K562 (cell line): ENCODE measurements at regions not wholly inside any gene's neighbourhood (a gene's known extent, or its start where the extent isn't known, plus 50 kb on each side); places are given as distances from the start of the nearest gene placed in this dataset.

Experiments
- ATAC-seq: fragments of 200-7000 bp; cut with Tn5 transposase; 3 replicates; pipeline ENCODE4 v1.9.1; 2020; ENCODE audit warnings: moderate library complexity
- BruUV-seq: library from RNA; stranded (reverse); fragments of 400-500 nt; replicated peaks from 2 replicates; lab custom pipeline; 2021; lab: Mats Ljungman, UMichigan
- CTCF ChIA-PET: fragments of 300-600 bp; formaldehyde crosslinking; extraction: SDS; loops from one replicate; lab custom pipeline; 2021; ENCODE audit warnings: low intra/inter-chr PET ratio; lab: Yijun Ruan, JAX
- POLR2A ChIA-PET: fragments of 300-600, 350-650 bp; sonication (Branson Sonifier 250); formaldehyde crosslinking; extraction: SDS; loops from one replicate; lab custom pipeline; 2021; ENCODE audit warnings: antibody characterized with exemption, inconsistent platforms; lab: Yijun Ruan, JAX
- DNase-seq, 4 experiments: peaks; one replicate each; pipeline versions ENCODE4 v3.0.0 to v3.0.0-alpha.2; 2011 to 2018; ENCODE audit warnings: low spot score in 3 of 4, mixed read lengths in 3 of 4; ENCODE audit errors: extremely low read depth in 1 of 4
- FAIRE-seq: peaks from 2 replicates; lab custom pipeline; 2011; peaks lifted over from hg19 to GRCh38; lab: Jason Lieb, UNC
- H2AFZ ChIP-seq: 2 replicates; pipeline ENCODE4 v1.6.0; 2011; ENCODE audit warnings: low read depth, low read length, control low read depth, inconsistent platforms
- H3K27ac ChIP-seq: fragments of 200-600 bp; 3 replicates; pipeline ENCODE4 v1.8.0; 2011; ENCODE audit warnings: low read depth, mild to moderate bottlenecking, control low read depth, inconsistent platforms, low read length, moderate library complexity, mixed read lengths; ENCODE audit errors: extremely low read depth
- H3K27me3 ChIP-seq, 2 experiments: fragments of 300-600 bp in 1 of 2; 2 replicates in 1 of 2; 3 replicates in 1 of 2; pipeline versions ENCODE4 v1.6.0 to v1.8.0; 2011; ENCODE audit warnings: inconsistent platforms in 2 of 2, low read length in 2 of 2, mild to moderate bottlenecking in 1 of 2, mixed read lengths in 1 of 2, moderate library complexity in 1 of 2; ENCODE audit not compliant: control insufficient read depth in 2 of 2, insufficient read depth in 2 of 2
- H3K36me3 ChIP-seq: fragments of 300-600 bp; 3 replicates; pipeline ENCODE4 v1.8.0; 2011; ENCODE audit warnings: mild to moderate bottlenecking, low read length, inconsistent platforms; ENCODE audit not compliant: control insufficient read depth, insufficient read depth
- H3K4me1 ChIP-seq, 2 experiments: fragments of 200-600 bp in 1 of 2; replicated peaks in 1 of 2; 2 replicates in 1 of 2; 3 replicates in 1 of 2; pipeline versions ENCODE4 v1.5.1 to v1.8.0; 2011; ENCODE audit warnings: inconsistent platforms in 2 of 2, low read length in 2 of 2, mild to moderate bottlenecking in 1 of 2, mixed read lengths in 1 of 2, moderate library complexity in 1 of 2; ENCODE audit not compliant: control insufficient read depth in 2 of 2, insufficient read depth in 2 of 2
- H3K4me2 ChIP-seq: 2 replicates; pipeline ENCODE4 v1.6.1; 2011; ENCODE audit warnings: low read length, control low read depth, inconsistent platforms, mixed read lengths; ENCODE audit not compliant: insufficient read depth
- H3K4me3 ChIP-seq: fragments of 200-600 bp; sonication (generic), shearing (Covaris generic); 2 replicates; pipeline ENCODE4 v1.5.1; 2016; ENCODE audit warnings: control low read depth, inconsistent platforms
- H3K79me2 ChIP-seq: fragments of 200-600 bp; 3 replicates; pipeline ENCODE4 v1.8.0; 2011; ENCODE audit warnings: low read length, inconsistent platforms; ENCODE audit not compliant: control insufficient read depth, insufficient read depth
- H3K9ac ChIP-seq, 2 experiments: 2 replicates each; pipeline versions ENCODE4 v1.6.0 to v1.6.1; 2011; ENCODE audit warnings: low read depth in 2 of 2, low read length in 2 of 2, control low read depth in 1 of 2, inconsistent platforms in 1 of 2, mild to moderate bottlenecking in 1 of 2, mixed read lengths in 1 of 2; ENCODE audit not compliant: insufficient read depth in 1 of 2
- H3K9me1 ChIP-seq: one replicate; pipeline ENCODE4 v1.6.0; 2011; ENCODE audit warnings: inconsistent platforms, mild to moderate bottlenecking, low read length, moderate library complexity; ENCODE audit not compliant: control insufficient read depth, insufficient read depth
- H3K9me3 ChIP-seq: replicated peaks from 2 replicates; pipeline ENCODE4 v1.5.1; 2011; ENCODE audit warnings: low read depth, low read length, inconsistent platforms; ENCODE audit not compliant: control insufficient read depth, insufficient read depth
- H4K20me1 ChIP-seq: replicated peaks from 2 replicates; pipeline ENCODE4 v1.6.1; 2011; ENCODE audit warnings: low read length, inconsistent platforms, mixed read lengths; ENCODE audit not compliant: control insufficient read depth, insufficient read depth
- E2F3 ChIP-seq: fragments of 250-450 bp; sonication (Bioruptor Pico); IDR thresholded peaks from 2 replicates; pipeline ENCODE4 v1.4.0; 2020; ENCODE audit warnings: mild to moderate bottlenecking
- ETV5 ChIP-seq: sonication (generic); formaldehyde crosslinking; IDR thresholded peaks from 2 replicates; pipeline ENCODE4 v1.4.0; 2020; ENCODE audit warnings: low read depth, mild to moderate bottlenecking, missing genetic modification reagents
- FIP1L1 ChIP-seq: fragments of 200-400 bp; formaldehyde crosslinking; IDR thresholded peaks from 2 replicates; pipeline ENCODE4 v1.6.1; 2018; ENCODE audit warnings: mild to moderate bottlenecking, low read depth, low read length; ENCODE audit not compliant: poor library complexity, severe bottlenecking
- HSF4 ChIP-seq: fragments of 250-450 bp; sonication (Bioruptor Pico); IDR thresholded peaks from 2 replicates; pipeline ENCODE4 v2.1.2; 2022; ENCODE audit warnings: mild to moderate bottlenecking, moderate library complexity, borderline replicate concordance
- PCBP1 ChIP-seq: fragments of 200-400 bp; formaldehyde crosslinking; IDR thresholded peaks from 2 replicates; pipeline ENCODE4 v1.6.1; 2018; ENCODE audit warnings: mild to moderate bottlenecking, low read depth, low read length; ENCODE audit not compliant: poor library complexity, severe bottlenecking
- RCOR1 ChIP-seq, 2 experiments: IDR thresholded peaks; 2 replicates each; pipeline ENCODE4 v1.6.1; 2012; ENCODE audit warnings: low read depth in 2 of 2, low read length in 2 of 2, borderline replicate concordance in 1 of 2, improper control_type of control experiment in 1 of 2
- SMAD4 ChIP-seq: fragments of 250-450 bp; sonication (Bioruptor Pico); conservative IDR thresholded peaks from 2 replicates; pipeline ENCODE4 v1.8.0; 2021; ENCODE audit warnings: inconsistent platforms, mild to moderate bottlenecking, moderate library complexity
- SPI1 ChIP-seq: IDR thresholded peaks from 2 replicates; pipeline ENCODE4 v1.6.1; 2011; ENCODE audit warnings: low read depth, low read length, control low read depth, borderline replicate concordance
- STAT5B ChIP-seq: fragments of 250-450 bp; sonication (Bioruptor Pico); IDR thresholded peaks from 2 replicates; pipeline ENCODE4 v1.8.0; 2021; ENCODE audit warnings: mild to moderate bottlenecking, inconsistent platforms
- TBP ChIP-seq: optimal IDR thresholded peaks from 2 replicates; pipeline ENCODE3; 2011; ENCODE audit warnings: low read depth, low read length, improper control_type of control experiment
- THRA ChIP-seq: fragments of 450-650 bp; IDR thresholded peaks from 2 replicates; pipeline ENCODE4 v1.6.1; 2017; ENCODE audit warnings: mild to moderate bottlenecking, moderate library complexity
- ZBED1 ChIP-seq: IDR thresholded peaks from 2 replicates; pipeline ENCODE4 v1.6.1; 2014
- ZMIZ1 ChIP-seq, 2 experiments: fragments of 150-350 bp in 1 of 2; IDR thresholded peaks; 2 replicates each; pipeline ENCODE4 v1.6.1; 2012 to 2016; ENCODE audit warnings: low read depth in 2 of 2, low read length in 2 of 2, mild to moderate bottlenecking in 1 of 2, moderate library complexity in 1 of 2
- ZNF133 ChIP-seq: fragments of 250-450 bp; sonication (Bioruptor Pico); IDR thresholded peaks from 2 replicates; pipeline ENCODE4 v1.4.0; 2020; ENCODE audit warnings: mild to moderate bottlenecking
- WGBS: fragments of 100-300 bp; shearing (Covaris generic); methylation state at CpG from one replicate; pipeline ENCODE4 v1.1.6; 2016; ENCODE audit warnings: low coverage, mixed read lengths; ENCODE audit not compliant: insufficient coverage; ENCODE audit errors: missing lambda C conversion rate; 5-methylcytosine and 5-hydroxymethylcytosine counted together
- in situ Hi-C: fragments of 300-500 bp; cut with MboI; formaldehyde crosslinking; loops from 4 replicates; pipeline ENCODE4 v1.15.0; 2018; ENCODE audit warnings: inconsistent platforms, mixed read lengths
- intact Hi-C: fragments of 100-400 bp; cut with micrococcal nuclease; formaldehyde crosslinking; loops from 2 replicates; pipeline ENCODE4 v1.14.2; 2022

GRCh38 chr1:81325397-81325796 lies 475.3 kb upstream of the ADGRL2 start:
- 0% methylated on average over 3 of the region's 3 CpGs for WGBS
- H3K4me1 ChIP-seq = no peaks in the 10 kb centered on the region
- ChIA-PET CTCF (no interaction called here), POLR2A (no interaction called here)
- intact Hi-C loops = no loop called here
- no peak for ATAC-seq
- H3K9ac ChIP-seq = no peak overlapping the region
- no TSS peak for BruUV-seq
- no peak overlapping the region for H3K27ac ChIP-seq
- no peaks in the 10 kb centered on the region for H3K36me3 ChIP-seq
- TF ChIP-seq ZMIZ1 (IDR thresholded peaks at IDR 0.05; ENCODE audit: low read depth in 2 of 2, low read length in 2 of 2) = no peak
- no peak for TF ChIP-seq HSF4
- TF ChIP-seq ETV5 (CRISPR knock-in tag) = no peak
- TF ChIP-seq RCOR1 (IDR thresholded peaks at IDR 0.05; ENCODE audit: borderline replicate concordance in 1 of 2, low read depth in 2 of 2, low read length in 2 of 2) = no peak
- no peak for TF ChIP-seq SMAD4
- TF ChIP-seq THRA = no peak
- no peak for TF ChIP-seq ZBED1
- TF ChIP-seq ZNF133 (CRISPR knock-in tag) = no peak
- no peak for TF ChIP-seq FIP1L1
- TF ChIP-seq E2F3 (CRISPR knock-in tag) = no peak
- no peak for TF ChIP-seq SPI1
- TF ChIP-seq TBP = no peak
- TF ChIP-seq PCBP1 = no peak
- no peak for TF ChIP-seq STAT5B (CRISPR knock-in tag)
- DNase-seq = no peak
- H4K20me1 ChIP-seq = no peaks in the 10 kb centered on the region
- no peaks in the 10 kb centered on the region for H3K79me2 ChIP-seq
- no peaks in the 10 kb centered on the region for H3K27me3 ChIP-seq
- H3K4me3 ChIP-seq = no peak overlapping the region
- no peak overlapping the region for H2AFZ ChIP-seq
- in situ Hi-C loops = no loop called here
- no peaks in the 10 kb centered on the region for H3K9me3 ChIP-seq
- no peak overlapping the region for H3K4me2 ChIP-seq
- H3K9me1 ChIP-seq = no peaks in the 10 kb centered on the region
- FAIRE-seq = no peak
